T-helper 1 cell treated with Interleukin-12 subunit alpha and Interleukin-12 subunit beta and Interleukin-4 antibody, amounts not matched to agents 30 μg/mL and 1 μg/mL, for 36 hours (primary cell): ENCODE measurements at regions not wholly inside any gene's neighbourhood (a gene's known extent, or its start where the extent isn't known, plus 50 kb on each side); places are given as distances from the start of the nearest gene placed in this dataset.
"Not testable (repeated sequence)": the region's sequence is repeated elsewhere in the genome, so short reads cannot be mapped to it uniquely, and the experiment has no call there.

Source experiments
- H3K27ac Mint-ChIP-seq: one replicate; pipeline ENCODE4 v1.8.0; 2021; ENCODE audit warnings: mild to moderate bottlenecking, mixed read lengths
- H3K27me3 Mint-ChIP-seq: one replicate; pipeline ENCODE4 v1.8.0; 2021; ENCODE audit warnings: low read depth, mixed read lengths
- H3K36me3 Mint-ChIP-seq: one replicate; pipeline ENCODE4 v1.8.0; 2021; ENCODE audit warnings: low read depth, mixed read lengths
- H3K4me1 Mint-ChIP-seq: one replicate; pipeline ENCODE4 v1.8.0; 2021; ENCODE audit warnings: low read depth, mixed read lengths
- H3K4me3 Mint-ChIP-seq: one replicate; pipeline ENCODE4 v1.8.0; 2021; ENCODE audit warnings: mild to moderate bottlenecking, moderate library complexity, mixed read lengths
- H3K9me3 Mint-ChIP-seq: one replicate; pipeline ENCODE4 v1.8.0; 2021; ENCODE audit warnings: mixed read lengths

DNA sequence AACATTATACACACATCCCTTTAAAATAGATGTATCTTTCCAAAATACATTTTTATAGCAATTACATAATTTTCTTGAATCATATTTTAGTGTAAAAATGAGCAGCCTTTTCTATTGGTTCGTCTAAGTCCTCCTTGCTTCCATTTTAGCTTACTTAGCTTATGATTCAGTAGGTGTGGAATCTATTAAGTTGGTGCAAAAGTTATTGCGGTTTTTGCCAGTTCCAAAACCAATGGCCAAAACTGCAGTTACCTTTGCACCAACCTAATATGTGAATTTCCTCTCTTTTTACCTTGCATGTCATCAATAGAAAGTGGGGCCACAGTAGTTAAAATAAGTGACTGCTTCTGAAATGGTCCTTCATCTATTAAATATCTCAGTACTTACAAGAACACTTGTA, 279.0 kb downstream of the OTUD1 start:
- Mint-ChIP-seq H3K4me3 (no peak overlapping the region), H3K36me3 (no peaks in the 10 kb centered on the region), H3K9me3 (no peaks in the 10 kb centered on the region), H3K27me3 (no peaks in the 10 kb centered on the region), H3K4me1 (no peaks in the 10 kb centered on the region), H3K27ac (no peak overlapping the region)

DNA sequence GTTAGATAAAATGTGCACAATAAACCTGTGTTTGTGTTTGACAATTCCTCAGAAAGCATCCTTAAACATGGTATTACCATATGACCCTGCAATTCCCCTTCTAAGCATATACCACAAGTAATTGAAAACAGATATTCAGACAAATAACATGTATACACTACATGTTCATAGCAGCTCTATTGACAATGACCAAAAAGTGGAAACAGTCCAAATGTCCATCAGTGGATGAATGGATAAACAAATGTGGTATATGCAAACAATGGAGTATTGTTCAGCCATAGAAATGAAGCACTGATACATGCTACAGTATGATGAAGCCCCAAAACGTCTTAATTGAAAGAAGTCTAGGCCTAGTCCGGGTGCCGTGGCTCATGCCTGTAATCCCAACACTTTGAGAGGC, 280.1 kb downstream of the OTUD1 start:
- H3K4me3 Mint-ChIP-seq: no peak overlapping the region
- no peaks in the 10 kb centered on the region for H3K9me3 Mint-ChIP-seq
- no peaks in the 10 kb centered on the region for H3K4me1 Mint-ChIP-seq
- H3K36me3 Mint-ChIP-seq: no peaks in the 10 kb centered on the region
- H3K27me3 Mint-ChIP-seq: no peaks in the 10 kb centered on the region
- H3K27ac Mint-ChIP-seq: no peak overlapping the region

DNA sequence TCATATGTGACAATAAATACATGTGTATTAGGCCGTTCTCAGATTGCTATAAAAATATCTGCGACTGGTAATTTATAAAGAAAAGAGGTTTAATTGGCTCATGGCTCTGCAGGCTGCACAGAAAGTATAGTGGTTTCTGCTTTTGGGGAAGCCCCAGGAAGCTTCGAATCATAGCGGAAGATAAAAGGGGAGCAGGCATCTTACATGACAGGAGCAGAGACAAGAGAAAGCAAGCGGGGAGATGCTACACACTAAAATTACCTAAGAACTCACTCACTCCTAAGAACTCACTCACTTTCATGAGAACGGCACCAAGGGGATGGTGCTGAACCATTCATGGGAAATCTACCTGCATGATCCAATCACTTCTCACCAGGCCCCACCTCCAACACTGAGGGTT, 284.9 kb downstream of the OTUD1 start:
- Mint-ChIP-seq H3K4me3 (no peak overlapping the region), H3K27me3 (no peaks in the 10 kb centered on the region), H3K27ac (no peak overlapping the region), H3K4me1 (no peaks in the 10 kb centered on the region), H3K9me3 (no peaks in the 10 kb centered on the region), H3K36me3 (no peaks in the 10 kb centered on the region)

DNA sequence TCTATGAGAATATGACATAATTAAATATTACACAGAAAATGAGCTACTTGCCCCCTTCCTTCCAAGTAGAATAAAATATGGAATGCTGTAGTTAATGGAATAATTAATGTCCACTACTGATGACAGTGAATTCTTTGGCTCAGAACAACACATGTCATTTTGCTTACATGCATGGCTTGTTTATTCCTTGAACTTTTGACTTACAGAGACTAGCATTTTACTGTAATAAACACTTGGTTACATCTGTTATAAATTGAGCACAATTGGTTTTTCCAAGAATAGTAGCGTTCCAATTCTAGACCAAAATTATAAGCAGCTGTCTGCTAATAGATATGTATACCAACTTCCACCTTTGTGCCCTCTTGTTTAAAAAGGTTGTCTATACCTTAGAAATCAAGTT, 286.7 kb downstream of the OTUD1 start:
- Mint-ChIP-seq H3K36me3 (no peaks in the 10 kb centered on the region), H3K27me3 (no peaks in the 10 kb centered on the region), H3K9me3 (no peaks in the 10 kb centered on the region), H3K4me3 (no peak overlapping the region), H3K4me1 (no peaks in the 10 kb centered on the region), H3K27ac (no peak overlapping the region)

DNA sequence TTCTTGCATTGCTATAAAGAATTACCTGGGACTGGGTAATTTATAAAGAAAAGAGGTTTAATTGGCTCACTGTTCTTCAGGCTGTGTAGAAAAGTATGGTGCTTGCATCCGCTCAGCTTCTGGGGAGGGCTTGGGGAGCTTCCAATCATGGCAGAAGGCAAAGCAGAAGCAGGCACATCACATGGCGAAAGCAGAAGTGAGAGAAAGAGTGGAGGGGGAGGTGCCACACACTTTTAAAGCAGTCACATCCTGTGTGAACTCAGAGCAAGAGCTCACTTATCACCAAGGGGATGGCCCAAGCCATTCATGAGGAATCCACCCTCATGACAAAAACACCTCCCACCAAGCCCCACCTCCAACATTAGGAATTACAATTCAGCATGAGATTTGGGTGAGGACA, 303.5 kb downstream of the OTUD1 start:
- no peak overlapping the region for H3K4me3 Mint-ChIP-seq
- no peaks in the 10 kb centered on the region for H3K4me1 Mint-ChIP-seq
- no peaks in the 10 kb centered on the region for H3K9me3 Mint-ChIP-seq
- H3K36me3 Mint-ChIP-seq: no peaks in the 10 kb centered on the region
- no peaks in the 10 kb centered on the region for H3K27me3 Mint-ChIP-seq
- no peak overlapping the region for H3K27ac Mint-ChIP-seq

DNA sequence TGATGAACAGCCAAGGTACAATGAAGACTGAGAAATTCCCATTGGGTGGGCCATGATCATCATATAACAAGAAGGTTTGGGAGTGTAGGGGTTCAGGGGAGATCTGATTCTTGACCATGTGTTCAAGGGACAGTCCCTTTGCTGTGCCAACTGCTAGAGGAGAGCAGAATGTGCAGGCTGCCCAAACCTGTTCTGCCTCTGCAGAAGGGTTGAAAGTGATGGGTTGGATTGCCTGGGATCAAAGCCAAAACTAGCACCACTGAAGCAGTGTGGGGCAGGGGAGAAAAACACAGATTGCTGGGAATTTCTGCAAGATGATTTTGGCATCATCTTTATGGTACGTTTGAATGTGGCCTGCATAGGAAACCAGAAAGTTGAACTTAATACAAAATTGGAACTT, 303.9 kb downstream of the OTUD1 start:
- H3K27me3 Mint-ChIP-seq: no peaks in the 10 kb centered on the region
- H3K4me3 Mint-ChIP-seq: no peak overlapping the region
- no peak overlapping the region for H3K27ac Mint-ChIP-seq
- H3K36me3 Mint-ChIP-seq: no peaks in the 10 kb centered on the region
- H3K9me3 Mint-ChIP-seq: no peaks in the 10 kb centered on the region
- H3K4me1 Mint-ChIP-seq: no peaks in the 10 kb centered on the region

DNA sequence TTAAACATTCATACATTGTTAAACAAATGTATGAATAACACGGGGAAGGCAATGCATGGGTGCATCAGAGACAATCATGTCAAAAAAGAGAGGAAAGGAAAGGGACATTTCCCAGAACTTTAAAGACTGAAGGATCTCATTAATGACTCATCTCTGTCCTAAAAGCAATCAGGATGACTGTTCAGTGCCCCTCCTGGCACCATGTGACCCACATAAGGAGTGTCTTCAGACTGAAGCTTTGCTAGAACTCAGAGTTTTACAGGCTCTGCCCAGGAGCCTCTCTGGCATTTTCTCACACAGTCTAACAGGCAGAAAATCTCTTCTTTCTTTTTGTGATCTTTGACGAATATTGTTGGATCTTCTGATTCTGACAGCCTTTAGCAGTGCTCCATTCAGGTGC, 315.3 kb downstream of the OTUD1 start:
- H3K27ac Mint-ChIP-seq: no peak overlapping the region
- H3K36me3 Mint-ChIP-seq: no peaks in the 10 kb centered on the region

DNA sequence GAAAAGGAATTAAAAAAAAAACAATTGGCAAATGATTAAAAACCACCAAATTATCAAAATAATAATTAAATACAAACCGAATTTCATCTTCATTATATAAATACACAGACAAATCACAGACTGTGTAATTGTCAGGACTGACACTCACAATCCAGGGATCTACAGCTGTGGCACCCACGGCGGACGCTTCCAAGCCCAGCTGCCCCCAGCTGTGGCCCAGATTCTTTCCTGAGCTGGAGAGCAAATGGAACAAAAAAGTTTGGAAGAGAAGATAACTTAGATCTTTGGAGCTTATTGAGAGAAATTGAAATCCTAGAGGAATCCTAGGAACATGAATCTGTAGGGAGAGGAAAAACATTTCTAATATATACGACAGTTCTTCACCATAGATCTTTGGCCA, 316.1 kb downstream of the OTUD1 start:
- Mint-ChIP-seq H3K4me1 (no peaks in the 10 kb centered on the region), H3K27me3 (no peaks in the 10 kb centered on the region)

More for the DNA sequence above, 315.3 kb downstream of the OTUD1 start:
- Mint-ChIP-seq H3K4me1 (no peaks in the 10 kb centered on the region), H3K4me3 (no peak overlapping the region), H3K9me3 (no peaks in the 10 kb centered on the region), H3K27me3 (no peaks in the 10 kb centered on the region)

DNA sequence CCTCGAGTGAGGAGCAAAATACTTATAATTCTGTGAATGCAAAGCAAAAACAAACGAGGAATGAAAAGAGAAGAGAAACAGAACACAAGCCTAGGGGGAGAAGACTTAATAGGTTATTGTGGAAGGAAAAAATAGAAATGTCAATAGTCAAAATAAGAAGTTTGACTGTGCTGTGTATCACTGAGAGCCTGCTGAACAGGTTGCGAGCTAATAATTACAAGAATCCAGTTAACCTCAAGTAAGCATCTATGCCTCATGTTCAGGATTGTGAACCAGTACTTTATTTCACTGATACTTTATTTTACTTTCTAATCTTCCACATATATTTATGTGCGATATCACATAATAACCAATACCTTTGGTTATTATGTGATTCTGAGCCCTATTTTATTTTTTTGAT, 316.7 kb downstream of the OTUD1 start:
- Mint-ChIP-seq H3K27me3 (no peaks in the 10 kb centered on the region), H3K36me3 (no peaks in the 10 kb centered on the region)

More for the DNA sequence above, 316.1 kb downstream of the OTUD1 start:
- H3K4me3 Mint-ChIP-seq: no peak overlapping the region
- no peak overlapping the region for H3K27ac Mint-ChIP-seq
- no peaks in the 10 kb centered on the region for H3K9me3 Mint-ChIP-seq
- no peaks in the 10 kb centered on the region for H3K36me3 Mint-ChIP-seq

DNA sequence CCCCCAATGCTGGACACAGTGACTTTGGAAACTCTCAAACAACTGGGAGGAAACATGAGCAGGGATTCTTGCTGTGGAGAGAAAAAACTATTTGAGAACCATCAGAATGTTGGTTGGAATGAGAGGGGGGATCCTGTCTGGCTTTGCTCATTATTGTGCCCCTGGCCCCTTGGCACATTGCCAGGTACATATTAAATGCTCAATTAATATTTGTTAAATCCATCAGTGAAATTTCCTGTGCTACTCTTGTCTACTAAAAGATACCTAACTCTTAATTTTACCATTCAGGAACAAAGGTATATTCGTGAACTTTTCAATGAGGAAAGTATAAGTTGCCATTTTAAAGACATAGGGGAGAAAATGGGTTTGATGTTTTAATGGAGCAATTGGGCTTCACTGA, 329.4 kb downstream of the OTUD1 start:
- H3K27ac Mint-ChIP-seq: no peak overlapping the region
- H3K4me1 Mint-ChIP-seq: no peaks in the 10 kb centered on the region
- no peaks in the 10 kb centered on the region for H3K27me3 Mint-ChIP-seq
- H3K4me3 Mint-ChIP-seq: no peak overlapping the region
- peaks cover 4% of the 10 kb centered on the region for H3K9me3 Mint-ChIP-seq
- no peaks in the 10 kb centered on the region for H3K36me3 Mint-ChIP-seq

More for the DNA sequence above, 316.7 kb downstream of the OTUD1 start:
- Mint-ChIP-seq H3K4me3 (no peak overlapping the region), H3K27ac (no peak overlapping the region), H3K9me3 (no peaks in the 10 kb centered on the region), H3K4me1 (no peaks in the 10 kb centered on the region)

DNA sequence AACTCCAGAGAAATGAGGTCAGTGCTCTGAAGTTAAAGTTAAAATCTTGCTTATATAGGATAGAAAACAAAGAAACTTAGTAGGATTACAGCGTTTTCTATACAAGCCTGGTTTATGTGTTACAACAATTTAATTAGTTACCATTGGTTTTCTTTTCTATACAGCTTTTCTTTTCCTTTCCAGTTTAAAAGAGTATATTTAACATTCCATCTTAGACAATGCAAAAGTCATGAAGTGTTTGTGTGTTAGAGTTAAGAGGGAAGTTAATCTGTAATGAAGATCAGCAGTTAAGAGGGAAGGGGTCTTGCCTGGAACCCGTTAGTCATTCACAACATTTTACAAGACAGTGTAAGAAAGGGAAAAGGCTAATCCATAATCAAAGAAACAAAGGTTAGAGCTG, 338.3 kb downstream of the OTUD1 start:
- Mint-ChIP-seq H3K36me3 (no peaks in the 10 kb centered on the region), H3K9me3 (no peaks in the 10 kb centered on the region)

DNA sequence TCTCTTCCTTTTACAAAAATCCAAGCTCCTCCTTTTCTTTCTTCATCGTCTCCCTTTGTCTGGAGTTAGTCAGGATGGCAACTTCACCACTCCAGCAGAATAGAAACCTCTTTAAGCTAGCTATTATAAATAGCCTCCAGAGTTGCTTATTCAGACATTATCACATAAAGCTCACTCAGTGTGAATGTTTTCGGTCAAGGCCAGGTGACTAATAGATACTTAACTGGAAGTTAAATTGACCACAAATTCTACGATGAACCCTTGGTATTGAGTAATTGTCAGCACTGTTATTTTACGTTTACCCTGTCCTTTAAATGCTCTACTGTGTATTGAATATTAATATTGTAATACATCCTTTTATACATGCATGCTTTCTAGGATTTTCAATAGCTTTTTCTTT, 340.4 kb downstream of the OTUD1 start:
- Mint-ChIP-seq H3K4me1 (no peaks in the 10 kb centered on the region), H3K4me3 (no peak overlapping the region), H3K27ac (no peak overlapping the region), H3K9me3 (no peaks in the 10 kb centered on the region), H3K36me3 (no peaks in the 10 kb centered on the region), H3K27me3 (no peaks in the 10 kb centered on the region)

More for the DNA sequence above, 338.3 kb downstream of the OTUD1 start:
- H3K27ac Mint-ChIP-seq: no peak overlapping the region
- H3K4me3 Mint-ChIP-seq: no peak overlapping the region
- no peaks in the 10 kb centered on the region for H3K27me3 Mint-ChIP-seq
- H3K4me1 Mint-ChIP-seq: no peaks in the 10 kb centered on the region

DNA sequence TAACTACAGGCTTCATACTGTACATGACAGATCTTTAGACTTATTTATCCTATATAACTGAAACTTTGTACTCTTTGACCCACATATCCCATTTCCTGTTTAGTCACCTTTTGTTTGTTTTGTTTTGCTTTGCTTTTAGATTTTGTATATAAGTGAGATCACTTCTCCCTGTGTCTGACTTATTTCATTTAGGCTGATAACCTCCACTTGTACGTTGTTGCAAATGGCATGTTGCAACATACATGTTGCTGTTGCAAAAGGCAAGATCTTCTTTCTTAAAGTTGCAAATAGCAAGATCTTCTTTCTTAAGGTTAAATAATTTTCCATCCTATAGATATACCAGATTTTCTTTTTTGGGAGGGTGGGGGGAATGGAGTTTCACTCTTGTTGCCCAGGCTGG, 341.5 kb downstream of the OTUD1 start:
- Mint-ChIP-seq H3K9me3 (no peaks in the 10 kb centered on the region), H3K27ac (no peak overlapping the region), H3K36me3 (no peaks in the 10 kb centered on the region), H3K4me1 (no peaks in the 10 kb centered on the region), H3K27me3 (no peaks in the 10 kb centered on the region), H3K4me3 (no peak overlapping the region)

DNA sequence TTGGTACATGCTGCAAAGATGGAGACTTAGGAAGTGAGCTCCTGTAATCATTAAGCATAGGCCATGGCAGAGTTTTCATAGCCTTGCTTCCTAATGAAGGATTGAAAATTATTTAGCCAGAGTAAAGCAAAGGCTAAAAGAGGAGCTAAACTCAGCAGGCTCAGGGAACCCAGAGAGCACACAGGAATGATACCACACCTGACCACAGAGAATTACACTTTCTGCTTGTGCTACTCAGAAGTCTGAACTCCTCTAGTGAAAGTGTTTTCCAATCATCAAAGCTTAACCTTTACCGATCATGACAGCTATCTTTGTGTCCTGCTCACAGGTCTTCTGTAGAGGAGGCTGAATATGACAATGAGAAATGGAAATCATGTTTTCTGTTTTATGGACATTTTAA, 347.7 kb downstream of the OTUD1 start:
- Mint-ChIP-seq H3K9me3 (no peaks in the 10 kb centered on the region), H3K36me3 (no peaks in the 10 kb centered on the region), H3K4me1 (no peaks in the 10 kb centered on the region), H3K4me3 (no peak overlapping the region), H3K27me3 (no peaks in the 10 kb centered on the region), H3K27ac (no peak overlapping the region)

DNA sequence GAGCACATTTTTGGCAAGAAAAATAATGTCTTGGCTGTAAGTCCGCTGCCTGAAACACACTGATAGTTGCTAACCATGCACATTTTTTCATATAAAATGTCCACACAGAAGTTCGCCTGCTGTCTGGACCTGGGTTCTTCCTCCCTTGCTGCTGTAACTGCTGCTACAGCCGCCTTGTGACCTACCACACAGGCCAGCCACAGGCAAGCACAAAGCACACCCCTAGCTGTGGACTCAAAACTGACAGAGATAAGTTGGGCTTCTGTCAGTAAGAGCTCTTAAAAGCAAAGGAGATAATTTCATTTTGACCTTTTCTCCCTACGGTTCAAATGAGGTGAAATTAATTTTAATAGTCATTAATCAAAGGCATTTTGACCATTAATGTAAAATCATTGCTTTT, 354.7 kb downstream of the OTUD1 start:
- Mint-ChIP-seq H3K4me3 (no peak overlapping the region), H3K27ac (no peak overlapping the region), H3K36me3 (no peaks in the 10 kb centered on the region), H3K27me3 (no peaks in the 10 kb centered on the region), H3K9me3 (peaks cover 6% of the 10 kb centered on the region), H3K4me1 (no peaks in the 10 kb centered on the region)

DNA sequence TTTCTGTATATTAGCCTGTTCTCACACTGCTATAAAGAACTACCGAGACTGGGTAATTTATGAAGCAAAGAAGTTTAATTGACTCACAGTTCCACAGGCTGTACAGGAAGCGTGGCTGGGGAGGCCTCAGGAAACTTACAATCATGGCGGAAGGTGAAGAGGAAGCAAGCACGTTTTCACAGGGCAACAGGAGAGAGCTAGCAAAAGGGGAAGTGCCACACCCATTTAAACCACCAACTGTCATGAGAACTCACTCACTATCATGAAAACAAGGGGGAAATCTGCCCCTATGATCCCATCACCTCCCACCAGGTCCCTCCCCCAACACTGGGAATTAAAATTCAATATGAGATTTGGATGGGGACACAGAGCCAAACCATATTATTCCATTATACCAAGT, 358.6 kb downstream of the OTUD1 start:
- not testable (repeated sequence) for H3K27me3 Mint-ChIP-seq, H3K27ac Mint-ChIP-seq, H3K4me3 Mint-ChIP-seq, H3K4me1 Mint-ChIP-seq, H3K36me3 Mint-ChIP-seq
- H3K9me3 Mint-ChIP-seq: peaks cover 10% of the 10 kb centered on the region
